Heart left ventricle (tissue), 16 donors: ENCODE measurements at regions not wholly inside any gene's neighbourhood (a gene's known extent, or its start where the extent isn't known, plus 50 kb on each side); places are given as distances from the start of the nearest gene placed in this dataset.

Source experiments
- ATAC-seq, 4 donors: fragments of 200-7000 bp; cut with Tn5 transposase; one replicate each; pipeline ENCODE4 v1.9.1; 2020 to 2022; ENCODE audit warnings: moderate library complexity in 4 of 4, mild to moderate bottlenecking in 3 of 4, moderate number of reproducible peaks in 1 of 4
- DNase-seq, 5 donors: peaks; one replicate each; pipeline ENCODE4 v3.0.0-alpha.2; 2020
- H3K27ac ChIP-seq, 12 donors: fragments of 200-600 bp; sonication (generic) in 4 of 12; one replicate each; pipeline versions ENCODE4 v1.5.0 to v1.8.0; 2016 to 2022; ENCODE audit warnings: mild to moderate bottlenecking in 2 of 12
- H3K27me3 ChIP-seq, 9 donors: fragments of 200-600 bp; sonication (generic) in 2 of 9; one replicate each; pipeline versions ENCODE4 v1.5.1 to v1.8.0; 2016 to 2022; ENCODE audit warnings: mild to moderate bottlenecking in 3 of 9
- H3K36me3 ChIP-seq, 9 donors: fragments of 200-600 bp; sonication (generic) in 2 of 9; one replicate each; pipeline versions ENCODE4 v1.5.0 to v1.8.0; 2018 to 2022; ENCODE audit warnings: mild to moderate bottlenecking in 2 of 9
- H3K4me1 ChIP-seq, 12 donors: fragments of 200-600 bp; sonication (generic) in 4 of 12; one replicate each; pipeline versions ENCODE4 v1.5.0 to v1.8.0; 2016 to 2022; ENCODE audit warnings: mild to moderate bottlenecking in 3 of 12
- H3K4me3 ChIP-seq, 12 donors: fragments of 200-600 bp; sonication (generic) in 4 of 12; one replicate each; pipeline versions ENCODE4 v1.5.0 to v1.8.0; 2017 to 2022; ENCODE audit warnings: mild to moderate bottlenecking in 9 of 12, moderate library complexity in 4 of 12
- H3K9me3 ChIP-seq, 12 donors: fragments of 200-600 bp; sonication (generic) in 4 of 12; one replicate each; pipeline versions ENCODE4 v1.5.0 to v1.8.0; 2016 to 2022; ENCODE audit warnings: mild to moderate bottlenecking in 1 of 12
- POLR2A ChIP-seq, 2 donors: fragments of 450-650 bp; IDR thresholded peaks; one replicate each; pipeline ENCODE4 v1.6.1; 2017; ENCODE audit warnings: antibody characterized with exemption in 2 of 2, mild to moderate bottlenecking in 2 of 2, moderate library complexity in 2 of 2
- WGBS, 4 donors: extraction: QIAGEN DNeasy Blood & Tissue Kit in 2 of 4; methylation state at CpG; one replicate each; pipeline versions ENCODE4 v1.1.5 to v1.1.7; 2013 to 2018; 5-methylcytosine and 5-hydroxymethylcytosine counted together
- intact Hi-C, 10 donors: fragments of 100-400 bp; cut with DNase I; formaldehyde crosslinking; loops; one replicate each; pipeline versions ENCODE4 v1.11.1 to v1.14.2; 2022
- TF ChIP-seq, protein P1 (sequence below), 12 donors: fragments of 200-600 bp; sonication (generic) in 4 of 12; IDR thresholded peaks; one replicate each; pipeline versions ENCODE4 v1.5.0 to v1.8.0; 2018 to 2022; ENCODE audit warnings: antibody characterized with exemption in 12 of 12, mild to moderate bottlenecking in 5 of 12
- donor health status: ischemic (EF 13 %, LVEDD 7.1; RV severe dilation, severe dysfunction).
- donor health status: healthy with polysubstance abuse.
- donor health status: DM: no; HTN: yes; CAD: no.
- donor health status: DM: no; HTN: no; CAD: no.
- donor health status: ischemic (EF 25% LVEDD 6.9; RV normal size, moderate dysfunction).
- donor health status: ischemic (EF 25% LVEDD 5.7; RV mildly dilated, moderate dysfunction).
- donor health status: healthy.
- donor health status: DM: yes; HTN: yes; CAD: no.
- donor health status: ischemic (EF 35%, LVEDD 5.7; RV mildly dilated, moderate dysfunction).
- donor health status: nonischemic (EF 11% LVEDD 7.7; RV severe dilation, severe dysfunction).
- donor health status: DM: yes; HTN: yes; CAD: no.
- donor health status: PGD.
- donor health status: ischemic (EF 29% LVEDD 5.4; RV normal size, mild dysfunction).
- donor health status: nonischemic (EF 23%, LVEDD 6.1; RV moderate dilation, normal function).

DNA sequence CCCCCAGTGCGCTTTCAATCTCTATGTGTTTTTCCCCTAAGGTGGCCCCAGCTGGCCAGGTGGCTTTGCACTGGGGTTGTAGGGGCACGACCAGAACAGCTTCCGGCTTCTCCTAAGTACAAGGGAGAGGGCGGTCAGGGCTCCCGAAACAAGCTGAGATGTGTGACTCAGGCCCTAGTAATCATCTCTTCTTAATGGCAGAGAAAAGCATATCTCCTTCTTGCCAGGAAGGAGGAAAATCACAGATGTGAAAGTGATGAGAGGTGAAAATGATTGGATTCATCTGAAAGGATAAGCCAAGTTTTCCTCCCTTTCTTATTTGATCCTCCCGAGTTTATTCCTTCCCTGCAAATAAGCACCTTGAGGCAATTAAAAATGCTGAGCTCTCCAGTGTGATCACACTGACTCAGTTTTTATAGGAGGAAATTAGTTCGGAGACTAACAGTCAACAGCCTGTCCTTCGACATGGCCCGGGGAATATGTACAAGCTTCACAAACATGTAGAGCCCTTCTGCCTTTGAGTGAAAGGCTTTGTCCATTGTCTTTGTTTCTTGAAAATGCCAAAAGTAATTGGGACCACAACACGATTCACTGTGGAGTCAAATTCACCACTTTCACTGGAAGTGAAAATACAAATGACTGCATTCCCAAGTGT lies 514.8 kb downstream of the PSAT1 start:
- Histone ChIP-seq H3K4me1 (no peaks in the 10 kb centered on the region), H3K9me3 (peaks cover 0 to 9% (median 0%) of the 10 kb centered on the region in 12 donors), H3K27ac (no peak overlapping the region), H3K36me3 (no peaks in the 10 kb centered on the region), H3K4me3 (no peak overlapping the region), H3K27me3 (no peaks in the 10 kb centered on the region)
- no peak for ATAC-seq
- no peak for DNase-seq
- TF ChIP-seq, protein P1, sequence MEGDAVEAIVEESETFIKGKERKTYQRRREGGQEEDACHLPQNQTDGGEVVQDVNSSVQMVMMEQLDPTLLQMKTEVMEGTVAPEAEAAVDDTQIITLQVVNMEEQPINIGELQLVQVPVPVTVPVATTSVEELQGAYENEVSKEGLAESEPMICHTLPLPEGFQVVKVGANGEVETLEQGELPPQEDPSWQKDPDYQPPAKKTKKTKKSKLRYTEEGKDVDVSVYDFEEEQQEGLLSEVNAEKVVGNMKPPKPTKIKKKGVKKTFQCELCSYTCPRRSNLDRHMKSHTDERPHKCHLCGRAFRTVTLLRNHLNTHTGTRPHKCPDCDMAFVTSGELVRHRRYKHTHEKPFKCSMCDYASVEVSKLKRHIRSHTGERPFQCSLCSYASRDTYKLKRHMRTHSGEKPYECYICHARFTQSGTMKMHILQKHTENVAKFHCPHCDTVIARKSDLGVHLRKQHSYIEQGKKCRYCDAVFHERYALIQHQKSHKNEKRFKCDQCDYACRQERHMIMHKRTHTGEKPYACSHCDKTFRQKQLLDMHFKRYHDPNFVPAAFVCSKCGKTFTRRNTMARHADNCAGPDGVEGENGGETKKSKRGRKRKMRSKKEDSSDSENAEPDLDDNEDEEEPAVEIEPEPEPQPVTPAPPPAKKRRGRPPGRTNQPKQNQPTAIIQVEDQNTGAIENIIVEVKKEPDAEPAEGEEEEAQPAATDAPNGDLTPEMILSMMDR (IDR thresholded peaks at IDR 0.05): no peak
- TF ChIP-seq POLR2A (IDR thresholded peaks at IDR 0.05): no peak
- intact Hi-C loops: no loop called here
- 66 to 79% (median 75%) methylated on average over 10 of the region's 10 CpGs for WGBS, 4 donors

DNA sequence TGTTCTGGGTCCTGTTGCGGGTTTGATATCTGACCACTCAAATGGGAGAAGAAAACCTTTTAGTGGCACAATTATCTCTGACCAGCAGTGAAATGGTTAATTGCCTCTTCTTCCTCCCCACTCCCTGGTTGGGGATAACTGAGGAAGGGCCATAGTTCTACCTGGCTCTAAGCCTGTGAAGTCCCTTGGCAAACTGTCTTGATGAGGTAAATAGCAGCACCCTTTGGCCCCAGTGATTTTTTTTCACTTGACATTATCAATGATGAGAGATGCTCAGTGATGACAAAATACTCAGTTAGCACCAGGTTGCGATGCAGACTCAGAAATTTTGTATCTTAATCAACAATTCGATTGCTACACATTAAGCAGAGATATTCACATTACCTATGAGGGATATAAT lies 515.7 kb downstream of the PSAT1 start:
- Histone ChIP-seq H3K9me3 (peaks cover 0 to 9% (median 0%) of the 10 kb centered on the region in 12 donors), H3K27me3 (no peaks in the 10 kb centered on the region), H3K27ac (no peak overlapping the region), H3K36me3 (no peaks in the 10 kb centered on the region), H3K4me3 (no peak overlapping the region), H3K4me1 (no peaks in the 10 kb centered on the region)
- ATAC-seq (no peak), DNase-seq (no peak)
- intact Hi-C loops: no loop called here
- WGBS, 4 donors: 74 to 84% (median 79%) methylated on average over 3 of the region's 3 CpGs
- TF ChIP-seq POLR2A (IDR thresholded peaks at IDR 0.05): no peak
- TF ChIP-seq, protein P1 (IDR thresholded peaks at IDR 0.05): no peak

DNA sequence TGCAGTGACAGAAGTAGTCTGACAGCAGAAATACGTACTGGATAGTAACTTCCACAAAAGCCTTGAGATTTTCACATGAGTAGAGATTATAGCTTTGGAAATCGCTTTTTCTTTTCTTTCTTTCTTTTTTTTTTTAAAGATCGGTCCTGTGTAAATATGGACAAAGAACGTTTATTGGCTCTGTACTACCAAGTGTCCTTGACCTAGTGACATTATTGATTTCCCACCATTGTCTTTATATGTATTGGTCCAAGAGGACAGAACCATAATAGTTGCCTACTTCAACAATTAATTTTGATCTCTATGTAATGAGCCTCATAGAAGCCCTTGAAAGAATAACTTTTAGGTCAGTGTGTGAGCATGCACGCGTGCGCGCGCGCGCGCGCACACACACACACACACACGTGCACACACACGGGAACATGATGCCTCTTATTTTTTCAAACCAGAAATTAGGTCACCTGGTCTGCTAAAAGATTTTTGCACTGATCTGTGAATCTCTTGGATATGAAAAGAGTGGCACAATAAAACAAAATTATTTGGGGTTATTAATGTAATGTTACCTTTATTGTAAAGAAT lies 516.8 kb downstream of the PSAT1 start:
- H3K36me3 ChIP-seq: no peaks in the 10 kb centered on the region
- TF ChIP-seq POLR2A (IDR thresholded peaks at IDR 0.05): no peak
- TF ChIP-seq, protein P1 (IDR thresholded peaks at IDR 0.05): no peak
- no peaks in the 10 kb centered on the region for H3K4me1 ChIP-seq
- no peak overlapping the region for H3K27ac ChIP-seq
- no peak overlapping the region for H3K4me3 ChIP-seq
- peaks cover 0 to 9% (median 0%) of the 10 kb centered on the region in 12 donors for H3K9me3 ChIP-seq
- DNase-seq (no peak), ATAC-seq (no peak)
- no peaks in the 10 kb centered on the region for H3K27me3 ChIP-seq
- intact Hi-C loops: no loop called here
- 82 to 93% (median 86%) methylated on average over 15 of the region's 15 CpGs for WGBS, 4 donors

DNA sequence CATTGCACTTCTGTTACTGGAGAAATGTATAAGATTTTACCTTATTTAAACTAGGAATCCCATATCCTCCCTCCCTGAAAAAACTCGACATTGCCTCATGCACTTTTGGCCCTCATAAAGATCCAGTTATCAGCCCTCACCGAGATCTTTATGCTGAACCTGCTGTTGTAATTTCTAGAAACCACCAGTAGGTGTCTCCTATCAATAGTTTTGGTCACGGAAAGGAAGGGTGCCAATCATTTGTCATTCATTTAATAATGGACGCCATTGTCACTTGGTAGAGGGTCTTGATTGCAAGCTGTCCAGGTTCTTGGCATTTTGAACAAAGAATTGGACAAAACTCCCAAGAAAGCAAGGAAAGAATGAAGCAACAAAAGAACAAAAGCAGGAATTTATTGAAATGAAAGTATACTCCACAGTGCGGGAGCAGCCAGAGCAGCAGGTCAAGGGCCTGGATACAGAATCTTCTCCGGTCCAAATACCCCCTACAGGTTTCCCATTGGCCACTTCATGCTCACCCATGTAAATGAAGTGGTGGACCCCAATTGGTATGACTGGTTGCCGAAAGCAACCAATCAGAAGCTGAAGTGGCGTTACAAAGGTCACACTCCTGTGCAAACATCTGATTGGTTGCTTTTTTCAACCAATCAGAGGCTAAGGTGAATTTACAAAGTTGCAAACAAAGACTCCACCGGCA lies 524.3 kb downstream of the PSAT1 start:
- no peak for TF ChIP-seq POLR2A (IDR thresholded peaks at IDR 0.05)
- TF ChIP-seq, protein P1 (IDR thresholded peaks at IDR 0.05): peak; percentile 36 to 68 (median 54)
- no peaks in the 10 kb centered on the region for H3K36me3 ChIP-seq
- WGBS, 4 donors: 42 to 51% (median 49%) methylated on average over 9 of the region's 9 CpGs
- no peaks in the 10 kb centered on the region for H3K27me3 ChIP-seq
- DNase-seq (no peak), ATAC-seq (no peak)
- intact Hi-C loops: no loop called here
- no peak overlapping the region for H3K27ac ChIP-seq
- peaks cover 0 to 8% (median 0%) of the 10 kb centered on the region in 12 donors for H3K4me1 ChIP-seq
- H3K4me3 ChIP-seq: peak overlapping the region in 7 of 12 donors; percentile 5 to 40 (median 12)
- H3K9me3 ChIP-seq: no peaks in the 10 kb centered on the region
